Inflammatory macrophage treated with lipopolysaccharide for 4 hours (primary cell): ENCODE measurements at regions not wholly inside any gene's neighbourhood (a gene's known extent, or its start where the extent isn't known, plus 50 kb on each side); places are given as distances from the start of the nearest gene placed in this dataset.
"Not testable (repeated sequence)": the region's sequence is repeated elsewhere in the genome, so short reads cannot be mapped to it uniquely, and the experiment has no call there.

ENCODE experiments used
- DNase-seq: peaks from one replicate; pipeline ENCODE4 v3.0.0-alpha.2; 2020

DNA sequence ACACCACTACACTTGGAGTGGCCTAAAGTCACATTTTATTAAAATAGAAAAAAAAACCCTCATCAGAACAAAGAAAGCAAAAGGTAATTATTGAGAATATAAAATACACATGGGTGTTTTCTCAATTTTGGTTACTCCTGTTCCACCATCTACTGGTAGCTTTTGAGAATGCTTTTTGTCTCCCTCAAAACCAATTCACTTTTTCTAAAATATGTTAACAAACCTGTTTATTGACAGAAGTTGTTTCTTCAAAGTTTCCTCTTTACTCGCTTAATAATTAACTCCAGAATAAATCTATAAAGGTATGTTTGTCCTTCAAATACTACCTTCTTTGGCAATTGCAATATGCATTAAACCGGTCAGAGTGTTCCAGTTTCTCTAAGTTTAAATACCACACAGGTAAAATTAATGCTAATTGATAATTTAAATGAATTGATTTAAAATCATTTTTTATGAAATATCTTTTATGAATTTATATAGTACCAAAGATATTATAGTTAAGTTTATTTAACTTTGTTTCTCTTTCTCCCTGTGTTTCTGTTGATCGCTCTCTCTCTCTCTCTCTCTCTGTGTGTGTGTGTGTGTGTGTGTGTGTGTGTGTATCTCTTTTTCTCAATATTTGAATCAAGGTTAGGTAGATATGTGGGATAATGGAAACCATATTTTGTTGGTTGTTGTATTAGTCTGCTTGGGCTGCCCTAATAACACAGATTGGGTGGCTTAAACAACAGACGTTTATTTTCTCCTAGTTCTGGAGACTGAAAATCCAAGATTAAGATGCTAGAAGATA lies 487.4 kb downstream of the PRDM9 start:
- DNase-seq, result no peak

DNA sequence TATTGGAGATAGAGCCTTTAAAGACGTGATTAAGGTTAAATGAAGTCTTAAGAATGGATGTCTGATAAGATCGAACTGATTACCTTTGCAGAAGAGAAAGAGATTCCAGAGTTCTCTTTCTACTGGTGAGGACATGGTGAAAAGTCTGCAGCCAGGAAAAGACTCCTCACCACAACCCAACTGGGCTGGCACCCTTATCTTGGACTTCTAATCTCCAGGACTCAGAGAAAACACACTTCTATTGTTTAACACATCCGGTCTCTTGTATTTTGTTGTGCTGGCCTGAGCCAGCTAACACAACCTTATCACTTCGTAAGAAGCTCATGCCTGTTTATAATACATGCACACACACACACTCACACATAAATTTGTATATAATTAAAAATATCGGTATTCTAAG lies 489.1 kb downstream of the PRDM9 start:
- no peak for DNase-seq

- DNase-seq, result no peak
These were observed 498.0 kb downstream of the PRDM9 start for GRCh38 chr5:24005384-24005783.

DNA sequence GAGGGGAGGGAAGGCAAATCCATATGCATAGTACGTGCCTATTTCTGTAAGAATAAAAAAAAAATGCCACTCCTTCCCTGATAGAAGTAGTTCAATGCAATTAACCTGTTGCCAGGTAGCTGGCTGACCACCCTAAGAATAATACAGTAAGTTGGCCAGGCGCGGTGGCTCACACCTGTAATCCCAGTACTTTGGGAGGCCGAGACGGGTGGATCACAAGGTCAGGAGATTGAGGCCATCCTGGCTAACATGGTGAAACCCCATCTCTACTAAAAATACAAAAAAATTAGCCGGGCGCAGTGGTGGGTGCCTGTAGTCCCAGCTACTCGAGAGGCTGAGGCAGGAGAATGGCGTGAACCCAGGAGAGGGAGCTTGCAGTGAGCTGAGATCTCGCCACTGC lies 510.3 kb downstream of the PRDM9 start:
- not testable (repeated sequence) for DNase-seq

- DNase-seq, result no peak
These were observed 518.9 kb downstream of the PRDM9 start for GRCh38 chr5:24026288-24026687.

DNA sequence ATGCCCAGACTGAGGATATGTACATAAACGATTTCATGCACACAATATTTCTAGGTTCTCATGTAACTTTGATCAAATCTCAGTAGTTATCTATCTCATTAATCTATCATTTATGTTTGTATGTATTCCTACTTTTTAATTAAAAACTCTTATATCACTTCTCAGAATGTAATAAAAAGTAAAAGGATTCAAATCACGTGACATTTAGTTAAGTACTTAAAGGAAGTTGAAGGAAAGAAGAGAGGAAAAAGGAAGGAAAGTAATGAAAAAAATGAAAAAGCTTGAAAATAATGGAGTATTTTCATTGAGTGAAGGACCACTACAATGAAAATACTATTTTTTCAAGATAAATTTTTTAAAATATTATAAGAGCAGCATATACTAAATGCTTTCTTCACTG lies 535.3 kb downstream of the PRDM9 start:
- DNase-seq, result no peak

- DNase-seq, result no peak
These were observed 537.6 kb downstream of the PRDM9 start for GRCh38 chr5:24045046-24045445.

GRCh38 chr5:24053737-24054136 lies 546.3 kb downstream of the PRDM9 start:
- DNase-seq, result no peak

GRCh38 chr5:24059006-24059405 lies 551.6 kb downstream of the PRDM9 start:
- no peak for DNase-seq

GRCh38 chr5:24059716-24060115 lies 552.3 kb downstream of the PRDM9 start:
- no peak for DNase-seq

- no peak for DNase-seq
These were observed 558.4 kb downstream of the PRDM9 start for GRCh38 chr5:24065779-24066178.

DNA sequence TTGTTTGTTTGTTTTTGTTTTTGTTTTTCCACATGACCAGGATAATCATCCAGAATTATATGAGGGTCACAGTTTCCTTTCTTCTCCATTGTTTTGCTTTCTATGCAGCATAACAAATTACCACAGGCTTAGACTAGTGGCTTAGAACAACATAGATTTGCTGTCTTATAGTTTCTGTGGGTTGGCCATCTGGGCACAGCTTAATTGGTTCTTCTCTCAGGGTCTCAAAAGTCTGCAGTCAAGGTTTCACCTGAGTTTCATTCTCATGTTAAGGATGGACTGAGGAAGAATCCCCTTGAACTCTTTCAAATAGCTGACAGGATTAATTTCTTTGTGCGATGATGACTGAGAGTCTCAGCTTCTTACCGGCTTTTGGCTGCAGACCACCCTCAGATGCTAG lies 559.8 kb downstream of the PRDM9 start:
- no peak for DNase-seq

DNA sequence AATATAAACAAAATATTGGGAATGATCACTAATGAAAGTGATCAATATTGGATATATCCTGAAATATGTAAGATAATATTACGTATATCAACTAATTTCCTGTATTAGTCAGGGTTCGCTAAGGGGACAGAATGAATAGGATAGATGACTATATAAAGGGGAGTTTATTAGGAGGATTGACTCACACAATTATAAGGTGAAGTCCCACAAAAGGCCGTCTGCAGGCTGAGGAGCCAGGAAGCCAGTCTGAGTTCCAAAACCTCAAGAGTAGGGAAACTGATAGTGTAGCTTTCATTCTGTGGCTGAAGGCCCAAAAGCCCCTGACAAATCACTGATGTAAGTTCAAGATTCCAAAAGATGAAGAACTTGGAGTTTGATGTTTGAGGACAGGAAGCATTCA lies 561.1 kb downstream of the PRDM9 start:
- DNase-seq, result no peak

DNA sequence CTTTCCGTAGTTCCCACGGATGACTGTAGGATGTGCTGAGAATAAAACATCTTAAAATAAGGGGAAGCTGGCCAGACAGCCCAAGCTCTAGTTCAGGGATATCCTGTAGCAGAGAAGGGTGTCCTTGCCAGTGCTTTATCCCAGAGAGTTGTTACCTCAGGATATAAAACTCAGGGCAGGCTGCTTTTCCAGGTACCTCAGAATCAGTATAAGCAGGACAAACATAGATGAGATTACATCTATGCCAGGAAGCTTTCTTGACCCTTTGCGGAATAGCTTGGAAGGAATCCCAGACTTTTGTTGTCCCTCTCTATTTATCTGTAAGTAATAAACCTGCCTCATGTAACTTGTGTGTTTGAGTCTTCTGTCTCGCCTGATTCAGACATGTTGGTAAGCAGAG lies 565.7 kb downstream of the PRDM9 start:
- DNase-seq, result no peak

DNA sequence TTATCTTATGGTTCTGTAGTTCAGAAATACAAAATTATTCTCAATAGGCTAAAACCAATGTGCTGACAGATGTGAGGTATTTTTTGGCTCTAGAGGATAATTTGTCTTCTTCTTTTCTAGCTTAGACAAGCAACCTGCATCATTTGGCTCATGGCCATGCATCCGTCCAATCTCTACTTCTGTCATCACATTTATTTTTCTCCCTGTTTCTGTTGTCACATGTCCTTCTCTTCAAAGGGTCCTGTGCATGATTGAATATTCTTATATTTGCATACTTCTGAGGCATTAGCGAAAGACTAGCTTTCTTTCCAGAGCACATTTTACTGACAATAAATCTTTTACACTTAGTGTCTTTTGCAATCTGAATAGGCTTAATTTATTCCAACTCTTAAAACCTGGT lies 564.7 kb downstream of the CDH10 start:
- DNase-seq, result no peak

DNA sequence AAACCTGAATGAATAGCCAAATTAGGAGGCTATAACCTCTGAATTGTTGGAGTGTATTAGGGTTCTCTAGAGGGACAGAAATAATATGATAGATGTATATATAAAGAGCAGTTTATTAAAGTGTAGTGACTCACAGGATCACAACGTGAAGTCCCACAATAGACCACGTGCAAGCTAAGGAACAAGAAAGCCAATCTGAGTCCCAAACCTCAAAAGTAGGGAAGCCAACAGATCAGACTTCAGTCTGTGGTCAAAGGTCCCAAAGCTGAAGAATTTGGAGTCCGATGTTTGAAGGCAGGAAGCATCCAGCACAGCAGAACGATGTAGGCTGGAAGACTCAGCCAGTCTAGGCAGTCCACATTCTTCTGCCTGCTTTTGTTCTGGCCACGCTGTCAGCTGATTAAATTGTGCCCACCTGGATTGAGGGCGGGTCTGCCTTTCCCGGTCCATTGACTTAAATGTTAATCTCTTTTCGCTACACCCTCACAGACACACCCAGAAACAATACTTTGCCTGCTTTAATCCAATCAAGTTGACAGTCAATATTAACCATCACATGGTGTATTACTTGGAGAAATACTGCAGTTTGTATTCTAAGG lies 550.6 kb downstream of the CDH10 start:
- DNase-seq, result no peak

- DNase-seq, result no peak
These were observed 542.8 kb downstream of the CDH10 start for GRCh38 chr5:24102010-24102409.

DNA sequence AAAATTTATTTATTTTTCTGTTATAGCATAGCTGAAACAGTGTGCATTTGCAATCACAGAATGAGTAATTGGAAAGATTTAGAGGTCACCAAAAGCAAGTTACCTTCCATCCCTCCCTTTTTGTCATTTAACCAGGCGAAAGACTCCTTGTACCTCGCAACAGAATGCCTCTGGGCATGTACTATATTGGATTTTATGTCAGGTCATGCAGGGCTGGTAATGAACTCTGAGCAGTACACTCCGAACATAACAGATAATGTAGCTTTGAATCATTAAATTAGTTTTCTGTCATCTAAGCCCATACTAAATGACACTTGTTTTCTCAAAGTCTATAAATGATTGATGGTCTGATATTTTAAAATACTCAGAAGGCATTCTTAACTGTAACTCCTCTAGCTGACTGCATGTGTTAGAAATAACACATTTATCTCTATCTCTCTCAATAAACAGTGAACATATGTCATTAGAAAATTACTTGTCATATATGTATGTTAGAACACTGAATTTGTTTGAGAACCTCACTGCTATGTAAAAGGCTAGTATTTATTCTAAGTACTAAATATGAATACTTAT lies 541.2 kb downstream of the CDH10 start:
- DNase-seq, result no peak

- no peak for DNase-seq
These were observed 534.7 kb downstream of the CDH10 start for GRCh38 chr5:24110004-24110615.

GRCh38 chr5:24112420-24112819 lies 532.4 kb downstream of the CDH10 start:
- no peak for DNase-seq

DNA sequence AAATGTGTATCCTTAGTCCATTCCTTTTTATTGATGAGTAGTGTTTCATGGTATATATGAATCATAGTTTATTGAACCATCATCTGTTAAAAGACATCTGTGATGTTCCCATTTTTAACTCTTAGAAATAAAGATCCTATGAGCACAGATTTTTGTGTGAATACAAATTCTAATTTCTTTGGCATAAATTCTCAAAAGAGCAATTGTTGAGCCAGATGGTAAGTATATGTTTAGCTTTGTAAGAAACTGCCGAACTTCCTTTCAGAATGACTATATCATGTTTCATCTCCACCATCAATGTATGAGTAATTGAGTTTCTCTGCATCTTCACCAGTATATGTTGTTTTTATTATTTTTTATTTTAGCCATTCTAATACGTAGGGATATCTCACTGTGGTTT lies 526.4 kb downstream of the CDH10 start:
- no peak for DNase-seq

DNA sequence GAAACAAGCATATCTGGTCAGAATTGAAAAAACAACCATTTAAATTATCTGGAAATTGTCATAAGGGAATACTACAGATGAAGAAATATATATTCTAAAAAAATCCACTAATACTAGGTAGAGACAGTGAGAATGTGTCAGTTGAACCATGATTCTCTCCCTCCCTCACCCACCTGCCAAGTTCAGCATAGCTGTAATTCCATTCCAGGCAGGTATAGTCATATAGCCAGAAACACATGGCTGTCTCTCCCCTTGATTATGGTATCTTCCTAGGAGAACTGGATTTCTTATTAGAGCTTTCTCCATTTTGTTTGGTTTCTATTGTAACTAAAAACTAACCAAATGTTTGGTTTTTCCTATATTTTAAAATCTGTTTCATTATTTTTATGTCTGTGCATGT lies 509.2 kb downstream of the CDH10 start:
- no peak for DNase-seq

DNA sequence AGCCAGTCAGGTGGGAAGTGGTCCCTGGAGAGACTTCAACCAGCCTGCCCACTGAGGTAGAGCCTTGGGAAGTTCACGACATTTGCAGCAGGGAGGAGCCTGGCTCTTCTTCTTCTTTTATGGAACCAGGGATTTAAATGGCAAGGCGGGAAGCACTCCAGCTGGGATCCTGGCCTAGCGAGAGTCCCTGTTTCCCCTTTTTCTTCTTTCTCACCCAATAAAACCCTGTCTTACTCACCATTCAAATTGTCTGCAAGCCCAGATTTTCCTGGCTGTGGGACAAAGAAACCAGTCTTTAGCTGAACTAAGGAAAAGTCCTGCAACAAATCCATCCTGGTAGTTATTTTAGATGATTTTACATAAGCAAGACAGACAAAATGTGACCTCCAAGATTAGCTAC lies 503.7 kb downstream of the CDH10 start:
- no peak for DNase-seq

DNA sequence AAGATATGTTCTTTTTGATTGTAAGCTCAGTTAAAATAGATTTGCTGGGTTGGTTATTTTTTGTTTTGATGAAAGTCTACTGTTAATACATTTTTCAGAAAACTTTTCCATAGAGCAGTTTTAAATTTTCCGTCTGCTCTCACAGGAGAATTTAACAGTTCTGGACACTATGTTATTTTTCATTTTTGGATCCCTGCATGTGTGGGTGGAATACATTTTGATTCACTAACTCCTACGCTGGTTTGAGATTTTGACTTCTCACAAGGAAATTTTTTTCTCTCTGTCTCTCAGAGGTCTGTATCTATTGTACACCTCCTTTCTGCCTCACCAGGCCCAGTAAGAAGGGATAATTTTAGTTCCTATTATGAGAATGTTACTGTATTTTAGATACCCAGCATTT lies 502.4 kb downstream of the CDH10 start:
- no peak for DNase-seq
